SK-N-MC (cell line): ENCODE measurements at regions not wholly inside any gene's neighbourhood (a gene's known extent, or its start where the extent isn't known, plus 50 kb on each side); places are given as distances from the start of the nearest gene placed in this dataset.

ENCODE experiments used
- EZH2 ChIP-seq: fragments of 200-600 bp; sonication (generic); IDR thresholded peaks from one replicate; pipeline ENCODE4 v1.6.1; 2017; ENCODE audit warnings: antibody characterized with exemption
- FOXP2 ChIP-seq: optimal IDR thresholded peaks from 2 replicates; pipeline ENCODE3; 2011; ENCODE audit warnings: mild to moderate bottlenecking, moderate library complexity; ENCODE audit not compliant: insufficient read depth; ENCODE audit errors: extremely low read length, control extremely low read depth
- POLR2AphosphoS5 ChIP-seq: IDR thresholded peaks from 2 replicates; pipeline ENCODE4 v1.6.1; 2012; ENCODE audit warnings: mild to moderate bottlenecking, low read depth, low read length, borderline replicate concordance

- TF ChIP-seq EZH2 (no peak), POLR2AphosphoS5 (no peak), FOXP2 (no peak)
Observed at GRCh38 chr6:21297665-21298064, 295.9 kb upstream of the SOX4 start.
